Duodenal mucosa (tissue), 2 donors: ENCODE measurements at regions not wholly inside any gene's neighbourhood (a gene's known extent, or its start where the extent isn't known, plus 50 kb on each side); places are given as distances from the start of the nearest gene placed in this dataset.

Source experiments
- H3K27ac ChIP-seq: one replicate; pipeline ENCODE4 v1.7.0; 2013; ENCODE audit warnings: low read depth, low read length
- H3K27me3 ChIP-seq, 2 donors: one replicate each; pipeline ENCODE4 v1.7.0; 2013; ENCODE audit warnings: low read length in 2 of 2, control low read depth in 1 of 2; ENCODE audit not compliant: insufficient read depth in 2 of 2, control insufficient read depth in 1 of 2
- H3K36me3 ChIP-seq, 2 donors: one replicate each; pipeline ENCODE4 v1.7.0; 2013; ENCODE audit warnings: low read length in 2 of 2, control low read depth in 1 of 2; ENCODE audit not compliant: insufficient read depth in 2 of 2, control insufficient read depth in 1 of 2
- H3K4me1 ChIP-seq, 2 donors: one replicate each; pipeline ENCODE4 v1.7.0; 2013; ENCODE audit warnings: low read length in 2 of 2, control low read depth in 1 of 2; ENCODE audit not compliant: insufficient read depth in 2 of 2, control insufficient read depth in 1 of 2
- H3K4me3 ChIP-seq, 2 donors: one replicate each; pipeline ENCODE4 v1.7.0; 2013; ENCODE audit warnings: low read length in 2 of 2, low read depth in 1 of 2
- H3K9ac ChIP-seq, 2 donors: one replicate each; pipeline ENCODE4 v1.7.0; 2013; ENCODE audit warnings: low read length in 2 of 2, low read depth in 1 of 2
- H3K9me3 ChIP-seq, 2 donors: one replicate each; pipeline ENCODE4 v1.7.0; 2013; ENCODE audit warnings: low read length in 2 of 2, control low read depth in 1 of 2; ENCODE audit not compliant: control insufficient read depth in 1 of 2

DNA sequence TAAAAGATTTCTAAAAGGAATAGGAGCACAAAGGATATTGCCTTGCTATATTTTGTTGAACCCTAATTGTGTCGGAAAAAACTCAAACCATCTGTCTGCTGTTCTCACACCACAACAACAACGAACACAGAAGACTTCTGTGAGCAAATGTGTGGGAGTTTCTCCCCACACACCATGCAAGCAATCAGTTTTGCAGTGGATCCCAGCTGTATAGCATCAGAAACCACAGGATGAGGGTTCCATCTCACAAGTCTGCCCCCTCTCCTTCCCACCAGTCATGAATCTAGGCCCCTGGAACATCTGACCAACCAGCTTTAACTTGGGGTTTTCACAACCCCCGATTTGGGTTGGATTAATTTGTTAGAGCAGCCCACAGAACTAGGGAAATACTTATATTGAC is 91.3 kb upstream of the SLC4A7 start:
- Histone ChIP-seq H3K27ac (no peak overlapping the region), H3K9me3 (no peaks in the 10 kb centered on the region), H3K4me1 (peaks cover 0 to 8% of the 10 kb centered on the region in 2 donors), H3K4me3 (no peak overlapping the region), H3K27me3 (no peaks in the 10 kb centered on the region), H3K36me3 (no peaks in the 10 kb centered on the region), H3K9ac (no peak overlapping the region)

DNA sequence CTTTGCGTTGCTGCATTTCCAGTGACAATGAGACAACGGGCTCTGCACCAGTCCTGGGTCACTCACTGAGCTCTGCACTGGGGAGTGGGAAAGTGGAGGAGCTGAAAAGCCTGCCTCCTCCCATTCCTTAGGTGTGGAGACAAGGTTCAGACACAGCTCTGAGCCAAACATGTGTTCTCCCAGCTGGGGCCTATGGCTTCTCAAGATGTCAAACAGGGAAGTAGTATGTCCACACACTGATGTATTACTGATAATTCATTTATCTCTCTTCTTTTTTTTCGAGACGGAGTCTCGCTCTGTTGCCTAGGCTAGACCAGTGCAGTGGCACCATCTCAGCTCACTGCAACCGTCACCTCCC is 90.2 kb upstream of the SLC4A7 start:
- no peak overlapping the region for H3K27ac ChIP-seq
- H3K27me3 ChIP-seq, result no peaks in the 10 kb centered on the region
- H3K4me1 ChIP-seq, result peaks cover 0 to 8% of the 10 kb centered on the region in 2 donors
- no peak overlapping the region for H3K4me3 ChIP-seq
- no peaks in the 10 kb centered on the region for H3K9me3 ChIP-seq
- no peak overlapping the region for H3K9ac ChIP-seq
- H3K36me3 ChIP-seq, result no peaks in the 10 kb centered on the region

DNA sequence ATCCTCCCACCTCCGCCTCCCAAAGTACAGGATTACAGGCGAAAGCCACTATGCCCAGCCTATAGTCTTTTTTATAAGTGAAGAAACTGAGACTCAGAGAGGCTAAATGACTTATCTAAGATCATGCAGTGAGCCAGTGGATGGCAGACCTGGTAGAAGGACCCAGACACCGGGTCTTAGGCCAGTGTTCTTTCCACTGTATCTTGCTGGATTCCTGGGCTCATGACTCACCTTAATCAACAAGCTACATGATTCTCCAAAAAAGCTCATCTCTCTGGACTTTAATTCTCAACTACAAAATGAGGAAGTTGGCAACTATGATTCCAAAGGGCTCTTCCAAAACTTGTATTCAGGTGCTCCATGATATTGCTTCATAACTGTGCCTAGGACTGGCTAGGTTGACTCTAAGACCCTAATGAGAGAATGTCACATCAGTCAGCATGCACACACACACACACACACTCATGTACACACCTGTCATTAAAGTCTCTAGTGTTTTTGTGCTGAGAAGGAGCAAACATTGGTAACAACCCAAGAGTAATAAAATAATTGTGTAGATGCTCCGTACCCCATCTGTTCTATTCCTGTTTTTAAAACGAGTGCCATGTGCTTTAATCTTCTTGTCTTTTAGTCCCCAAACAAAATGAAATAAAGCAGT is 89.7 kb upstream of the SLC4A7 start:
- H3K27me3 ChIP-seq, result no peaks in the 10 kb centered on the region
- H3K4me1 ChIP-seq, result peaks cover 0 to 8% of the 10 kb centered on the region in 2 donors
- H3K4me3 ChIP-seq, result no peak overlapping the region
- no peak overlapping the region for H3K9ac ChIP-seq
- no peaks in the 10 kb centered on the region for H3K9me3 ChIP-seq
- no peak overlapping the region for H3K27ac ChIP-seq
- H3K36me3 ChIP-seq, result no peaks in the 10 kb centered on the region

DNA sequence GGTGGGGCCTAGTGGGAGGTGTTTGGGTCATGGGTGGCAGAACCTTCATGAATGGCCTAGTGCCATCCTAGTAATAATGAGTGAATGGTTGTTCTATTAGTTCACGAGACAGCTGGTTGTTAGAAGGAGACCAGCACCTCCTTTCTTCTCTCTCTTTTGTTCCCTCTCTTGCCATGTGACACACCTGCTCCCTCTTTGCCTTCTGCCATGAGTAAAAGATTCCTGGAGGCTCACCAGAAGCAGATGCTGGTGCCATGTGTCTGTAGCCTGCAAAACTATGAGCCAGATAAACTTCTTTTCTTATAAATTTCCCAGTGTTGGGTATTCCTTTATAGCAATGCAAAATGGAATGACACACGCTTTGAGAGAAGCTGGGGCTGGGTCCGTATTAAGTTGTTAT is 89.0 kb upstream of the SLC4A7 start:
- no peaks in the 10 kb centered on the region for H3K9me3 ChIP-seq
- H3K4me1 ChIP-seq, result peaks cover 0 to 7% of the 10 kb centered on the region in 2 donors
- H3K27ac ChIP-seq, result no peak overlapping the region
- H3K9ac ChIP-seq, result no peak overlapping the region
- H3K36me3 ChIP-seq, result no peaks in the 10 kb centered on the region
- no peaks in the 10 kb centered on the region for H3K27me3 ChIP-seq
- H3K4me3 ChIP-seq, result no peak overlapping the region

DNA sequence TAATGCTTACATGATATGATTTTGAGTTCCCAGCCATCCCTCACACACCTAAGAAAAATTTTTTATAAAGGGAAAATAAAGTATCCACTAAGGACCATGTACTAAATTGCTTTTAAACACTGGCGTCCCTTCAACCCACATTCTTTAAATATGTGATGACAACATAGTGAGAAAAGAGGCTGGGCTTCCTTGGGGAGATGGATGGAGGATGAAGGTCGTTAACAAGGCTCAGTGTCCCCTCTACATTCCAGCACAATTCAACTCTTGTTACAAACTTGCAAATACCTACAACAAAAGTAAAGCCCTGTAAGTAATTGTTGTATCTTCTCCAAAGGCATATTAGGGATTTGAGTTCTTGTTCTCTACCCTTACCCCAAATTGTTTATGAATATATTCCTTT is 87.2 kb upstream of the SLC4A7 start:
- Histone ChIP-seq H3K4me3 (no peak overlapping the region), H3K4me1 (peaks cover 0 to 4% of the 10 kb centered on the region in 2 donors), H3K36me3 (no peaks in the 10 kb centered on the region), H3K9ac (no peak overlapping the region), H3K9me3 (no peaks in the 10 kb centered on the region), H3K27me3 (no peaks in the 10 kb centered on the region), H3K27ac (no peak overlapping the region)

DNA sequence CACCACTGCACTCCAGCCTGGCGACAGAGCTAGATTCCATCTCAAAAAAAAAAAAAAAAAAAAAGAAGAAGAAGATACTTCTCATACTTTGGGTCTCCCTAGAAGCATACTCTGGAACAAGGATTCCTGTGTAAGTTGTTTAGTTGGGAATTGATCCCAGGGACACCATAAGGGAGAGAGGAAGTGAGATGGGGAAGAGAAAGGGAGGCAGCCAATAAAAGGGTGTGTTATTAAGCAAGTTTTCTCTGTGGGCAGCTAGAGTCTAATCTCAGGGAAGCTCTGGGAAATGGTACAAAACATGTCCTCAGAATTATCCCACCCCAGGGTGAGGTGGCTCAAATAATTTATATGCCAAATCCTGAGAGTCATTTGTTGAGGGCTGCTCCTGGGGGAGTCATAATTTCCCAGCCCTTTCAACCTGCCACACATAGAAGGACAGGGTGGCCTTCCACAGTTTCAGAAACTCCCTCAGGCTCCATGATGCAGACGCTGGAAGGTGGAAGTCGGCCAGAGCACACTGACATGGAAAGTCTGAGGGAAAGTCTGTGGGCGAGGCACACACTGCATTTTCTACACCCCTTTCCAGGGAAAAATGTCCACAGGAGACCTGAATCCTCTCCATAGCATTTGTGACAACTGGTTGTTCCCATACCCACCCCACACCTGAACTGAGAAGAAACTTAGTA is 86.4 kb upstream of the SLC4A7 start:
- no peaks in the 10 kb centered on the region for H3K36me3 ChIP-seq
- H3K9me3 ChIP-seq, result no peaks in the 10 kb centered on the region
- no peak overlapping the region for H3K27ac ChIP-seq
- peaks cover 0 to 4% of the 10 kb centered on the region in 2 donors for H3K4me1 ChIP-seq
- no peak overlapping the region for H3K4me3 ChIP-seq
- no peaks in the 10 kb centered on the region for H3K27me3 ChIP-seq
- no peak overlapping the region for H3K9ac ChIP-seq

DNA sequence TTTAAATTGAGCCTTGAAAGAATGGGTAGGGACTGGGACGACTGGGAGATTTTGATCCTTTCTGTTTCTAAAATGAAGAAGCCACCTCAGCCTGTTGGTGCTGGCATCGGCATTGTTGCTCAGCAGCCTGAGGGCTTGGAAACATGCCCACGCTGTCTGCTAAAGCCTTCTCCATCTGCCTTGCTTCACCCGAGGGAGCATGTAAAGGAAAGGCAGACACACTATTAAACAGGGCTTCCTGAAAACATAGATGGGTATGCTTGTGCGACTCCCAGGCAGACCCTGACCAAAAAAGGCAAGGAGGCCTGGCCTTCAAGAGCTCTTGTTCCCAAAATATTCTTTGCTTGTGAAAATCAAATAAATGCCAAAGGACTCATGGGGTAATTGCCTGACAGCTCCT is 84.2 kb upstream of the SLC4A7 start:
- H3K9ac ChIP-seq, result no peak overlapping the region
- H3K4me1 ChIP-seq, result peaks cover 0 to 5% of the 10 kb centered on the region in 2 donors
- H3K27me3 ChIP-seq, result no peaks in the 10 kb centered on the region
- H3K27ac ChIP-seq, result no peak overlapping the region
- no peaks in the 10 kb centered on the region for H3K36me3 ChIP-seq
- H3K4me3 ChIP-seq, result no peak overlapping the region
- H3K9me3 ChIP-seq, result no peaks in the 10 kb centered on the region

DNA sequence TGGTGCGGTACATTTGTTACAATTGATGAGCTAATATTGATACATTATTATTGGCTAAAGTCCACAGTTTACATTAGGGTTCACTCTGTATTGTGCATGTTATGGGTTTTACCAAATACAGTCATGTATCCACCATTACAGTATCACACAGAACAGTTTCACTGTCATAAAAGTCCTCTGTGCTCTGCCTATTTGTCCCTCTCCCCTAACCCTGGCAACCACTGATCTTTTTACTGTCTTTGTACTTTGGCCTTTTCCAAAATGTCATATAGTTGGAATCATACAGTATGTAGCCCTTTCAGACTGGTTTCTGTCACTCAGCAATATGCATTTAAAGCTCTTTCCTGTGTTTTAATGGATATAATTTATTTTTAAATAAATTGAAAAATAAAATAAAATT is 83.1 kb upstream of the SLC4A7 start:
- H3K4me1 ChIP-seq, result peaks cover 0 to 9% of the 10 kb centered on the region in 2 donors
- H3K36me3 ChIP-seq, result no peaks in the 10 kb centered on the region

DNA sequence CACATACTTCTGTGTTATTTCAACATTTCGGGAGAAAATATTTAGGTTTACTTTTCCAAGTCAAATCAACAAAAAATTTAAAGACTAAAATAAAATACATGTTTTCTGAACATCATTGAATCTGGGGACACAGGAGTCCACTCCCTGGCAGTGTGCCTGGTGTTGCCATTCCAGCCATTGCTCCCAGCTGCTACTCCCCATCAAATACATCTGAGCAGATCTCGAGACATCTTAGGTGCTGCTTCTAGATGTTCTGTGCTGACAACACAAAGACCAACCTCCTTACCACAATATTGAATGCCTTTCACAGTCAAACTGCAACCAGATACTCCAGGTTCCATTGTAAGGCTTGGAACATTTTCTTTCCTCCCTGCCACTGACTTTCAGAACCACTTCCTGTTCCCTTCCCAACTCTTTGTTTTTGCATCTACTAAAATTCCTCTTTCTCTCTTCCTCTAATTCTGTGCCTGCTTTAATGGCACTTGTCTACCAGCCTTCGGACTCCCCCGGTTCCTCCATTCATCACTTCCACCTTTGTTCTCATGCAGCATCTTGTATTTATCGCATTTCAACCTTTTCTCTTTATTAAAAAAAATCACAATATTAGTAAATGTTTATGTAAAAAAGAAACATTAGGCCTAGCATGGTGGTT is 81.1 kb upstream of the SLC4A7 start:
- no peak overlapping the region for H3K9ac ChIP-seq
- peaks cover 0 to 9% of the 10 kb centered on the region in 2 donors for H3K4me1 ChIP-seq
- no peaks in the 10 kb centered on the region for H3K9me3 ChIP-seq
- no peaks in the 10 kb centered on the region for H3K36me3 ChIP-seq
- H3K27me3 ChIP-seq, result no peaks in the 10 kb centered on the region
- H3K27ac ChIP-seq, result no peak overlapping the region
- no peak overlapping the region for H3K4me3 ChIP-seq

More for the DNA sequence above, 83.1 kb upstream of the SLC4A7 start:
- H3K9me3 ChIP-seq, result no peaks in the 10 kb centered on the region
- no peak overlapping the region for H3K9ac ChIP-seq
- no peak overlapping the region for H3K4me3 ChIP-seq
- H3K27me3 ChIP-seq, result no peaks in the 10 kb centered on the region
- H3K27ac ChIP-seq, result no peak overlapping the region

DNA sequence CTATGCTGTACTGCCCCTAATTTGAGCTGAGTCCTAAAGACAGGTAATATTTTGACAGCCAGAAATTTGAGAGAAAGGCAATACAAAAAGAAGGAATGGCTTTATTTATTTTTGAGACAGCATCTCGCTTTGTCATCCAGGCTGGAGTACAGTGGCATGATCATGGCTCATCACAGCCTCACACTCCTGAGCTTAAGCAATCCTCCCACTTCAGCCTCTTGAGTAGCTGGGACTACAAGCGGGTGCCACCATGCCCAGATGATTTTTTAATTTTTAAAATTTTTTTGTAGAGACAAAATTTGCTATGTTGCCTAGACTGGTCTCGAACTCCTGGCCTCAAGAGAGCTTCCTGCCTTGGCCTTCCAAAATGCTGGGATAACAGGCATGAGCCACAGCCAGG is 77.4 kb upstream of the SLC4A7 start:
- Histone ChIP-seq H3K4me3 (no peak overlapping the region), H3K9me3 (no peaks in the 10 kb centered on the region), H3K4me1 (peaks cover 0 to 5% of the 10 kb centered on the region in 2 donors), H3K27me3 (no peaks in the 10 kb centered on the region), H3K36me3 (no peaks in the 10 kb centered on the region), H3K27ac (no peak overlapping the region), H3K9ac (no peak overlapping the region)
